ENCODE measurements at regions not wholly inside any gene's neighbourhood (a gene's known extent, or its start where the extent isn't known, plus 50 kb on each side); places are given as distances from the start of the nearest gene placed in this dataset.

- DNase-seq: no peak
Observed at GRCh38 chr10:128473911-128474310, 347.7 kb upstream of the MKI67 start.

DNA sequence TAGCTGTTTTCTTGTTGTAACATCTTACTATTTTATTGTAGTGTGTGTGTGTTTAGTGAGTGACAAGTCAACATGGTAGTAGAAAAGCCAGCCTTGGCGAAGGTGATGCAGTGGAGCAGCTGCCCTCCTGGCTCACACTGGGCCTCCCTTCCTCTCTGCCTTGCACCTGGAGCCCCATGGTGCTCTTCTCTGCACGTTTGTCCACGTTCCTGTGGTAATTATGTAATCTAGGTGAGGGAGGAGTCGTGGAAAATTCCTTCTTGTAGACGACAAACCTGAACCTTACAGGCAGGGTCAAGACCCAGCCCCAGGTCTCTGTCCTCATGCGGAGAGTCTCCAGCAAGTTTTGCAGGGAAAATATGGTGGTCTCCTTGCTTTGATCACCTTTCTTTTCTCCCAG lies 348.3 kb upstream of the MKI67 start:
- no peak for DNase-seq

GRCh38 chr10:128475686-128476367 lies 349.6 kb upstream of the MKI67 start:
- no peak for DNase-seq

- DNase-seq: no peak
Observed at GRCh38 chr10:128476368-128476725, 350.1 kb upstream of the MKI67 start.

DNA sequence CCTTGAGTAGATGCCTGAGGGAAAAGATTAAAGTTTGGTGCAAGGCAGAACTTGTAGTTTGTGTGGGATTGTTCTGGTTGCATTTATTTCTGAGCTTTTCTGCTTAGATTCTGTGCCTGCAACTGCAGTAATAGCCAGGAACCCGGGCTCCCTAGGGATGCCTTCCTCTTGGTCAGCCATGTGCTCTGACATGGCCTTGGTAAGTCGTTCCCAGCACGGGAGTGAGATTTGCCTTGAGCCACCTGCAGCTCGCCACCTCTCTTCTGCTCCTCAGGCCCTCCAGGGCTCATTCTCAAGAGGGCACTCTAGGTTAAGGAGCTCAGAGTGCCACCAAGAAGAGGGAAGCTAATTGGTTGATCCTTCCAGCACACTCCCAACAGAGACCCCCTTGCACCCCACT lies 350.6 kb upstream of the MKI67 start:
- DNase-seq: no peak

- DNase-seq: no peak
Observed at GRCh38 chr10:128480601-128481000, 354.4 kb upstream of the MKI67 start.

- DNase-seq: no peak
Observed at GRCh38 chr10:128481152-128481840, 355.1 kb upstream of the MKI67 start.

DNA sequence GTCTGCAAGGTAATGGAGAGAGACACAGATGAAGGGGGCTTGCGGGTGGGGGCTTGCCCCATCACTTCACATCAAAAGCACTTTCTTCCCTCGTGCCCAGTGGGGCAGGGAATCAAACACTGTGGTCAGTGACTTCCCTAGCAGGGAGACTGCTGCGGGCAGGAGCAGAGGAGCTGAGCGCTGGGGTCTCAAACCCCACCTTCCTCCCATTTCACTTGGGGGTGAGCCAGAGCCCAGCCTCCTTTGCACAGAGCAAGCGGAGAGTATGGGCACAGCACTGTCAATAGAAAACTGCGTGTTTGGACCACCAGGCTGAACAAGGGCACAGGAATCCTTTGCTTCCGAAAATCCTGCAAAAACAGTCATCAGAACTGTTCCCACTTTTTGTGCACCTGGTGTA lies 355.8 kb upstream of the MKI67 start:
- no peak for DNase-seq

DNA sequence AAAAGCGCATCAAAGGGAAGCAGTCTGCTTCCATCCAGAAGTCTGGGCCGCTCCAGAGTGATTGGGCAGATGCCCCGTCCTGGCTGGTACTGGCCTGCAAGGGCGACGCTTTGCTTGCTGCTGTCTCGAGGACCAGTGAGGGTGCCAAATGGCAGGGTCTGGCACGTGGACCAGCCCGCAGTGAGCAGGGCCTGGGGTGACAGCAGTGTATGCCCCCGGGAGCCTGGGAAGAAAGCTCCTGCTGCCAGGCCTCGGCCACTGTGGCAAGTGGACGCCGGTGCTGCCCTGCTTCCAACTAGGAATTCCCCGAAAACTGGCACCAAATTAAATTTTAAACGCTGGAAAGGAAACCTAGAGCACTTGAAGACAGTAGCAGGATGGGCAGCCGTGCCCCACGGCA lies 357.0 kb upstream of the MKI67 start:
- DNase-seq: no peak

GRCh38 chr10:128484041-128484440 lies 357.8 kb upstream of the MKI67 start:
- DNase-seq: no peak

GRCh38 chr10:128485701-128486235 lies 359.5 kb upstream of the MKI67 start:
- no peak for DNase-seq

- no peak for DNase-seq
Observed at GRCh38 chr10:128487517-128487916, 361.3 kb upstream of the MKI67 start.

DNA sequence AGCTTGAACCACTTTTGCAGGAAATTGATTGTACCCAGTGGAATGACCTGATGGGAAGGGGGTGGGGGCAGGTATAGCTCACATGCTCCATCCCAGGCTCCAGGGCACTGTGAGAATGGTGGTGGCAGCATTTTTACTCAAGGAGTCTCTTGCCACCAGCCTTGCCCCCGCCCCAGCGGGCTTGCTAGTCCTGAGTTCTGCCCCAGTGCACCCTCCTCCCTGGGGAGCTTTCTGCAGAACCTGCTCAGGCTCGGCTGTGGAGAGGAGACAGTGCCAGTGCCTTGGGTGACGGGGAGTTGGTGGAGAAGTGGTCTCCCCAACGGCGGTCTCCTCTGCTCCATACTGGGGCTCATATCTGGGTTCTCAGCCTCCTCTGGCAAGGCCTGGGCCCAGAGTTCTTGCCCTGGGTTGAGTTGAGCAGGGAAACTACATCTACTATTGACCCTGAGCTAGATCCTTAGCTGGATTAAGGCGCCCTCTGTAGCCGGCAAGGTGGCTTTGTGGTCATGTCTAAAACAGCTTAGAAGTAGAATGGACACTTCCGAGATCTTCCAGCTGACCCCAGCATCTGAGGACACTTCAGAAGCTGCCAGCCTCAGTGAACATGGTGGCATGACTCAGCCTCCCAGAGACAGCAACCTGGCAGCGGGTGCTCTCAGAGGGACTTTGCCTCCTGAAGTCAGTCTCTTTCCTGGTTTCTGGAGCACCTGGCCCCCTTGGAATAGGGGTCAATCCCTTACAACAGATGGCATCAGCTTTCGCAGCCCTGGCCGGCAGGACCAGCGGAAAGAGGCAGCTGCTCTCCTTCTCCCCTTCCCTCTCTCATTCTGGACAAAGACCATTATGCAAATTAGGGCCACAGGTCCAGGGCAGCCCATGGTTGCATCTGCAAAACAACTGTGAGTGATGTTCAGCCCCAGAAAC lies 363.4 kb upstream of the MKI67 start:
- no peak for DNase-seq

- no peak for DNase-seq
Observed at GRCh38 chr10:128491686-128492085, 365.5 kb upstream of the MKI67 start.

DNA sequence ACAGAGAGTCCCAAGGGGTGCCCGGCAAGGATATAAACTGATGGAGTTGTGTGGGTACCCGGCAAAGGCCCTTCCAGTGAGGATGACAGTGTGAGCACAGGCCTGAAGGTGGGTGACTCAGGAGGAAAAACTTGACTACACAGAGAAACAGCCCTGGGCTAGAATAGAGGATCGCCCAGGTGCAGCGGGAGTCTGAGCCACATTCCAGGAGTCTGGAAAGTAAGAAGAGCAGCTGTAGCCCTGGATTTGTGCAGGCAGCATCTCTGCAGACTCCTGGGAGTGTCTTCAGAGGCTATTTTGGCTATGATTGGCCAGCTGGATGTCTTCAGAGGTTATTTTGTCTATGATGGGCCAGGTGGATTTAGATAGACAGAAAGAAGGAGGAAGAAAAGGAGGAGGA lies 367.6 kb upstream of the MKI67 start:
- DNase-seq: no peak

DNA sequence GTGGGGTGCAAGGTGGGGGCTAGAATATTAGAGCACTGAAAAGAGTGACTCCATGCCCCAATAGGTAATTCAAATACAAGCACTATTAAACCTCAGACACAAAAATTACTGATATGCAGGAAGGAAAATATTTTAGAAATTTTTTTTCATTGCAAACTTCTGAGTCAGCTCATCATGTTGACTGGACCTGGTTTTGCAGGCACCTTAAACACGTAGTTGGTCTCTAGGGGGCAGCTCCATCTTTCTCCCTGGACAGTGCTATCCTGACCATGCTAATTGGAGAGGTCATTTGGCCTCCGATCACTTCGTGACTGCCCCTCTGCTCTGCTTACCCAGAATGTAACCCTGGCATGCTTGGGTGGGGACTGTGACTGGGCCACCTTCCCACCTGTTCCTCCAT lies 368.4 kb upstream of the MKI67 start:
- DNase-seq: no peak

DNA sequence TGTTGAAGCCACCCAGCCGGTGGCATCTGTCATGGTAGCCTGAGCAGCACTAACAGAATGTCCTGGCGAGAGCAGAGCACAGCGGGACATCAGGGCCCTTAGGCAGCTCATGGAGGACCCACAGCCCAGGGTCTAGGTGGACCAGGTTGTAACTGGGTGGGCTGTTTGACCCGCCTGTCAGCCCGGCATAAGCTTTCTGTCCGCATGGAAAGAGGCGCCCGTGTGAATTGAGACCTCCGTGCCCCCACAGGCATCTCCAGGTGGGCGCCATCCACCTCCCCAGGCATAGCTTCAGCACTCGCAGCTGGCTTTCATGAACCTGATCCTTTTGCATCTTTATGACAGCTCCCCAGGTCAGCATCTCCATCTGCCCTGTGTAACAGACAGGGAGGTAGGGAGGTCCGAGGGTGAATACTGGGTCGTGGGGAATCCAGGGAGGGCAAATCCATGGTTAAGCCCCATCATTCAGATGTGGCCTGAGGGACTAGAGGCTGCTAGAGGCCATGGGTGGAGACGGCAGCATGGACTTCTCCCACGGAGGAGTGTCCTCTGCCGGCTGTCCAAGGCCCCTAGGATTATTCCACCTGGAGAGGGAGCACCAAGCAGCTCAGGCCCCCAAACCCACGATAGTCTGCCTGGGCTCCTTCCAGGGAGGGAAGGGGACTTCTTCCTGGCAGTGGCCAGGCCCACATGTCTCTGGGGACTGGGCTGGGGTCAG lies 371.6 kb upstream of the MKI67 start:
- DNase-seq: no peak

DNA sequence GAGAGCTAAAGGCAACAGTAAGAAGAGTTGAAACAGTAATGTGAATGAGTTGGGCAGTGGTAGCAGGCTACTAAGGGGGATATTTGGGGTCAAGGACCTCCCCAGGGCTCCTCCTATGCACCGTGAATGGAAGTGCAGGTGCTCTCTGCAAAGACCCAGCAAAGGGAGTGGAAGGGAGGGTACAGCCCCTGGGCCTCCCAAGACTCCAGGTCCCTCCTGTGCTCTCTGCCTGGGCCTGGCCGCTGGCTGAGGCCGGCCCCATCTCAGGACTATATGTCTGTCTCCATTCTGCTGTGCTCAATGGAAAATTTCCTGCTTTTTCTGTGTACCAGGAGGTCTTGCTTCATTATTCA lies 372.1 kb upstream of the MKI67 start:
- DNase-seq: no peak

DNA sequence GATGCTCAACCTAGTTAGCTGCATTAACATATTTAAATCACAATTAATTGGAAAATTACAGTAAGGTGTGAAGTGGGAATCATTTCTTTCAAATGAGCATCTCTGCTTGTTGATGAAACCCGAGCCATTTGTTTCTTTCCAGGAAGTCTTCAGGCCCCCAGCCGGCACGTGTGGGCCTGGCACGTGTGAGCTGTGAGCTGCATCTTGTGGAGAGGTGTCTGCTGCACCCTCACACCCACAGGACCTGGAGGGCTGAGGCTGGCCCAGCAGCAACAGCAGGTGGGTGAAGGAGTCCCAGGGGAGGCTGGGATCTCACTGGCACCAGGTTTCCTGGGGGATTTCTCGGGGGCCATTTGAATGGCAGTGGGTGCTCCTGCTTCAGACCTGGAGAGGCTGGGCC lies 372.5 kb upstream of the MKI67 start:
- no peak for DNase-seq

DNA sequence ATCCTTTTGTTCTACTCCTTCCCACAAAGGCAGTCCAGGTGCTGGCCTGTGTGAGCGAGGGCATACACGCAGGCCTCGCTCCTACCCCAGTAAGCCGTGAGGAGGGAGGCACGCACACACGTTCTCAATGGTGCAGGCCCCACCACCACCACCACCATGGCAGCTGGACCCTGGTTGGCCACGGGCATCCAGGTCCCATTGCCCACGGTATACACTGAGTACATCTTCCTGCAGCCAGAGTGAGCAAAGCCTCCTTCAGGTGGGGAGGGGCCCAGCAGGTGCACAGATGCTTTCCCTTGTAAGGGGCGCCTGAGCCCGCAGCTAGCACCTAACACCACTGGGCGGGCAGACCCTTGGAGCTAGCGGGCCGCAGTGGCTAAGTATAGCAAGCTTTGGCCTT lies 373.3 kb upstream of the MKI67 start:
- no peak for DNase-seq

DNA sequence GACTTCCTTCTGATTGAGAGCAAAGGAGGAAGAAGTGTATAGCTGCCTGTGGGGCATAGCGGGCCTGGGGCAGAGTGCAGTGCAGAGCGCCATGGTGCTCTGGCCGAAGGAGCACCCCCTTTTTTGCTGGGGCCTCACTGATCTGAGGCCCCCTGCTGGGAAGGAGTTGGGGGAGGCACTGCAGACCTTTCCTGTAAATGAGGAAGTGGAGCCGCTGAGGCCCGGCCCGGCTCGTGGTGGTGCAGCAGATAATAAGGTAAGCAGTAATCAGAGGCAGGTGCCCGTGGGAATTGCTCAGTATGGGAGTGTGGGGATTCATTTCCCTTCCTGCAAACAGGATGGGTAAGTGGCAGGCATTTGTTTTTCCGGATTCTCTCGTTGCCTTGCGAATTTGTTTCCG lies 373.7 kb upstream of the MKI67 start:
- DNase-seq: no peak

GRCh38 chr10:128500642-128501041 lies 374.4 kb upstream of the MKI67 start:
- no peak for DNase-seq

DNA sequence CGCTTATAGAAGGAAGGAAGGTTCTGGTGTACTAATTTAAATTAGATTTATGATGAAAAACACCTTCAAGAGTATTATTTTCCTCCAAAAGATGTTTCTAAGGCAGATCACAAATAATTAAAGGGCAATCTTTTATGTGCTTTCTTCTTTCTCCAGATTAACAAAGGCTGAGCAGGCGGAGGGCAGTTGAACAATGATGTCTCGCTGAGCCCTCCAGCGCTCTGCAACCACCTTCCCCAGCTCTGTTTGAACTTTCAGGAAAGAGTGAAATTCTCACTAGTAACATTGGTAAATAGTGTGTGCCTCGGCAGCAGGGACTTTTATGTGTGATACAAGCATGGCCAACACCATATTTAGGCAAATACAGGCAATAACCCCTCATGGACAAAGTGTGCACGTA lies 379.1 kb upstream of the MKI67 start:
- DNase-seq: no peak

Data from NCI-H2107 (cell line).